Right cardiac atrium (tissue), 5 donors: ENCODE measurements at regions not wholly inside any gene's neighbourhood (a gene's known extent, or its start where the extent isn't known, plus 50 kb on each side); places are given as distances from the start of the nearest gene placed in this dataset.

ENCODE experiments used
- ATAC-seq, 2 donors: fragments of 200-7000 bp; cut with Tn5 transposase; one replicate each; pipeline versions ENCODE4 v1.8.0 to v1.9.1; 2020; ENCODE audit warnings: moderate library complexity in 2 of 2, mild to moderate bottlenecking in 1 of 2
- DNase-seq, 3 donors: peaks; one replicate each; pipeline ENCODE4 v3.0.0-alpha.2; 2020
- H3K27ac ChIP-seq: one replicate; pipeline ENCODE4 v1.5.1; 2013; ENCODE audit warnings: mild to moderate bottlenecking, low read length, control low read depth, moderate library complexity
- H3K27me3 ChIP-seq: one replicate; pipeline ENCODE4 v1.6.1; 2013; ENCODE audit not compliant: control insufficient read depth, insufficient read depth
- H3K4me1 ChIP-seq: one replicate; pipeline ENCODE4 v1.6.1; 2013; ENCODE audit warnings: low read length; ENCODE audit not compliant: control insufficient read depth, insufficient read depth
- H3K4me3 ChIP-seq: one replicate; pipeline ENCODE4 v1.5.1; 2013; ENCODE audit warnings: low read length, control low read depth
- H3K9me3 ChIP-seq: one replicate; pipeline ENCODE4 v1.6.1; 2013; ENCODE audit warnings: low read length; ENCODE audit not compliant: control insufficient read depth
- WGBS: extraction: QIAGEN DNeasy Blood & Tissue Kit; methylation state at CpG from one replicate; pipeline ENCODE4 v1.1.7; 2013; 5-methylcytosine and 5-hydroxymethylcytosine counted together
- intact Hi-C, 4 donors: fragments of 100-400 bp; cut with DNase I; formaldehyde crosslinking; loops; one replicate each; pipeline versions ENCODE4 v1.11.0 to v1.14.0; 2022 to 2023
- donor health status: healthy with polysubstance abuse.
- donor health status: DM: no; HTN: yes; CAD: no.
- donor health status: DM: no; HTN: no; CAD: no.
- donor health status: DM: no; HTN: yes; CAD: no; lungs with severe emphysema.
- donor health status: DM: yes; HTN: yes; CAD: no.

DNA sequence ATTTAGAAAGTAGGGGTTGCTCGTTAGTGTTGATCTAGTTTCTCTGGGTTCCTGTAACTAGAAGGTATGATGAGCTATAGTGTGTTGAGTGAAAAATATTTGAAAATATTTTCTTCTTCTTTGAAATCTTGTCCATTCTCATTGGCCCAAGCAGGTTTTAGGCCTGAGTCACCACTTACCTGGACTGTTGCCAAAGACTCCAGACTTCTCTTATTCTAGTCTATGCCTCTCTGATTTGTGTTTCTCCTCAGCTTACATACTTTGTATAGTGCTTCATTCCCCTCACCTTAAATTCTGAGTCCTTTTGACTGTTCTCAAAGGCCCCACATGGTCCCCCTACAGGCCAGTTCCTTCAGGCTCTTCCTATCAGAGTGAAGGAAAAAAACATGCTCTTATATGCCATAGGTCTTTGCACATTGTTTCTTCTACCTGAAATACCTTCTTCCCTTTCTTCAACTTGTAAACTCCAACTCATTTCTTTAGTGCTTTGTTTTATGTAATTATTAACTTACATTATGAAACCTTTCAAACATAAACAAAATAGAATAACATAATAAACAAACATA is 258.2 kb downstream of the PPP1R2C start:
- no peaks in the 10 kb centered on the region for H3K4me1 ChIP-seq
- no peak for ATAC-seq
- intact Hi-C loops = no loop called here
- WGBS = 76% methylated on average over 1 of the region's 1 CpG
- no peaks in the 10 kb centered on the region for H3K9me3 ChIP-seq
- H3K4me3 ChIP-seq = no peak overlapping the region
- H3K27me3 ChIP-seq = no peaks in the 10 kb centered on the region
- DNase-seq = no peak
- H3K27ac ChIP-seq = no peak overlapping the region

GRCh38 chrX:42515939-42516338 is 262.0 kb downstream of the PPP1R2C start:
- Histone ChIP-seq H3K4me3 (no peak overlapping the region), H3K27me3 (no peaks in the 10 kb centered on the region), H3K4me1 (no peaks in the 10 kb centered on the region), H3K9me3 (no peaks in the 10 kb centered on the region), H3K27ac (no peak overlapping the region)
- intact Hi-C loops = no loop called here
- DNase-seq = no peak
- no peak for ATAC-seq
- WGBS = 75% methylated on average over 1 of the region's 1 CpG

GRCh38 chrX:42505016-42505415 is 272.9 kb downstream of the PPP1R2C start:
- no peak overlapping the region for H3K27ac ChIP-seq
- ATAC-seq (no peak), DNase-seq (no peak)
- WGBS = 66% methylated on average over 7 of the region's 7 CpGs
- H3K27me3 ChIP-seq = no peaks in the 10 kb centered on the region
- intact Hi-C loops = no loop called here
- no peaks in the 10 kb centered on the region for H3K9me3 ChIP-seq
- H3K4me3 ChIP-seq = no peak overlapping the region
- no peaks in the 10 kb centered on the region for H3K4me1 ChIP-seq

GRCh38 chrX:42499620-42500019 is 278.3 kb downstream of the PPP1R2C start:
- WGBS = 89% methylated on average over 2 of the region's 2 CpGs
- Histone ChIP-seq H3K4me1 (no peaks in the 10 kb centered on the region), H3K27me3 (no peaks in the 10 kb centered on the region), H3K27ac (no peak overlapping the region), H3K4me3 (no peak overlapping the region), H3K9me3 (no peaks in the 10 kb centered on the region)
- DNase-seq = no peak
- ATAC-seq = no peak
- intact Hi-C loops = no loop called here

- no peaks in the 10 kb centered on the region for H3K9me3 ChIP-seq
- ATAC-seq = no peak
- H3K27me3 ChIP-seq = no peaks in the 10 kb centered on the region
- H3K4me3 ChIP-seq = no peak overlapping the region
- no peaks in the 10 kb centered on the region for H3K4me1 ChIP-seq
- H3K27ac ChIP-seq = no peak overlapping the region
- intact Hi-C loops = no loop called here
- DNase-seq = no peak
- WGBS = 89% methylated on average over 4 of the region's 4 CpGs
Observed at GRCh38 chrX:42497356-42497755, 280.6 kb downstream of the PPP1R2C start.

DNA sequence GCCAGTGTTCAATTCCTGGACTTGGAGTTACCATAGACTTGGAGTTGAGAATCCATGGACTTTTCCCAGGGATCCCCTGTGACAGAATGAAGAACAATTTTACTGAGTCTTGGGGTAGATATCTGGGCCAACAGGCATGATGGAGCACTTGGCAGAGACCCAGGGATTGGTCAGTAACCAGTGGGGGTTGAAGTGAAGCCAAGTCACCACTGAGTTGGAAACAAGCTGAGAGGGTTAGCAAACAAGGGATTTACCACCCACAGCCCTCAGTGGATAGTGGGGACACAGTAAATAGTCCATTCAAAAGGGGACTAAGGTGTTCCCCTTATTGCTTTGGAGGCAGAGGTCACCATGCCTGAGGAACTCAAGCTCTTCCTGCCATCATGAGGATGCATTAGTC is 281.7 kb downstream of the PPP1R2C start:
- Histone ChIP-seq H3K27ac (no peak overlapping the region), H3K9me3 (no peaks in the 10 kb centered on the region), H3K4me1 (no peaks in the 10 kb centered on the region), H3K4me3 (no peak overlapping the region), H3K27me3 (no peaks in the 10 kb centered on the region)
- DNase-seq (no peak), ATAC-seq (no peak)
- intact Hi-C loops = no loop called here

DNA sequence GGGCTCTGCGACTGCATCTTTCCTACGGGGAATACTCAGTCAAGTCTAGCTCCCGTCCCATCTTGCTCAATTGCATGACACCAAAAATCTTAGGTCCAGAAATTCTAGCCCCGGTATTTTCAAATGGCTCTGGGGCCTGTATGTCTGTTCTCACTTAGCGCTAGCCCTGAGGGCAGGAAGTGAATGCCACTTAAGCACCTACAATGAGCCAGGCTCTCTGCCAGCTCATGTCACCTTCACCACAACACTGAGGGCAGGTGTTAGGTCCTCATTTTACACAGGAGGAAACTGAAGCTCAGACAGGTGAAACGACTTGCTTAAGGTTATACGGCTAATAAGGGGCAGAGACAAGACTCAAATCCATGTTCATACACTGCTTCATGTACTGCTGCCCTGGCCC is 282.8 kb downstream of the PPP1R2C start:
- ATAC-seq (no peak), DNase-seq (no peak)
- Histone ChIP-seq H3K4me3 (no peak overlapping the region), H3K27ac (no peak overlapping the region), H3K27me3 (no peaks in the 10 kb centered on the region), H3K9me3 (no peaks in the 10 kb centered on the region), H3K4me1 (no peaks in the 10 kb centered on the region)
- intact Hi-C loops = no loop called here
- 84% methylated on average over 7 of the region's 7 CpGs for WGBS

- intact Hi-C loops = no loop called here
- no peaks in the 10 kb centered on the region for H3K9me3 ChIP-seq
- DNase-seq (no peak), ATAC-seq (no peak)
- no peak overlapping the region for H3K27ac ChIP-seq
- no peaks in the 10 kb centered on the region for H3K4me1 ChIP-seq
- 85% methylated on average over 2 of the region's 2 CpGs for WGBS
- H3K27me3 ChIP-seq = no peaks in the 10 kb centered on the region
- no peak overlapping the region for H3K4me3 ChIP-seq
Observed at GRCh38 chrX:42491137-42491907, 286.6 kb downstream of the PPP1R2C start.

DNA sequence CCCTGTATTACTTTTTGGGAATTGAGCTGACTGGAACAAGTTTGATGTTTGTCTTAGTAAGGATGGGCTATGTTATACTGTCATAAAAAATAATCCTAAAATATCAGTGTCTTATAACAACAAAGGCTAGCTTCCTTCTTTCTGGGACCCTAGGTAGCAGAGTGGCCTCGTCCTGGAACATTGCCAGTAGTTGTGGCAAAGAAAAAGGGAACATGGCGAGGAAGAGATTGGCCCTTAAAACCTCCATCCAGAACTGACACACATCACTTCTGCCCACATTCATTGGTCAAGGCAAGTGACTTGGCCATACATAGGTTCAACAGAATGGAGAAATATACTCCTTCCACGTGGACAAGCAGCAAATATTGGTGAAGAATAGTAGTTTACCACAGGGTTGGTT is 287.9 kb downstream of the PPP1R2C start:
- intact Hi-C loops = no loop called here
- H3K27me3 ChIP-seq = no peaks in the 10 kb centered on the region
- WGBS = 61% methylated on average over 3 of the region's 3 CpGs
- ATAC-seq (no peak), DNase-seq (no peak)
- no peaks in the 10 kb centered on the region for H3K9me3 ChIP-seq
- no peak overlapping the region for H3K4me3 ChIP-seq
- H3K4me1 ChIP-seq = no peaks in the 10 kb centered on the region
- no peak overlapping the region for H3K27ac ChIP-seq

DNA sequence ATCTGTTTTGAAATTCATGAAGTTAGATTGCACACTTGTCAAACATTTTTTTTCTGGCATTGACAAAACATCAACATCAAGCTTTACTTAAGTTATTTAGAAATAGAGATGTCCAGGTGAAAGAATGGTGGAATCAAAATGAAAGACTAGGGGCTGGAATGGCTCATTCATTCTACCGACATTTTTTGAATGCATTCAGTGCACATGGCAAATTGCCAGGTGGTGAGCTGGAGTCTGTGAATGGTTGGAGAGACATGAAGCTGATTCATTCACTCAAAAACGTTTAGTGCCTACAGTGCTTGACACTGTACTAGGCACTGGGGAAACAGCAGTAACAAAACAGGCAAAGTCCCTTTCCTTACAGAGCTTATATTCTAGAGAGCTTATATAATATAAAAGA is 292.4 kb downstream of the PPP1R2C start:
- Histone ChIP-seq H3K4me1 (no peaks in the 10 kb centered on the region), H3K9me3 (no peaks in the 10 kb centered on the region), H3K27ac (no peak overlapping the region), H3K4me3 (no peak overlapping the region), H3K27me3 (no peaks in the 10 kb centered on the region)
- intact Hi-C loops = no loop called here
- no peak for ATAC-seq
- no peak for DNase-seq
- WGBS = 36% methylated on average over 2 of the region's 2 CpGs

DNA sequence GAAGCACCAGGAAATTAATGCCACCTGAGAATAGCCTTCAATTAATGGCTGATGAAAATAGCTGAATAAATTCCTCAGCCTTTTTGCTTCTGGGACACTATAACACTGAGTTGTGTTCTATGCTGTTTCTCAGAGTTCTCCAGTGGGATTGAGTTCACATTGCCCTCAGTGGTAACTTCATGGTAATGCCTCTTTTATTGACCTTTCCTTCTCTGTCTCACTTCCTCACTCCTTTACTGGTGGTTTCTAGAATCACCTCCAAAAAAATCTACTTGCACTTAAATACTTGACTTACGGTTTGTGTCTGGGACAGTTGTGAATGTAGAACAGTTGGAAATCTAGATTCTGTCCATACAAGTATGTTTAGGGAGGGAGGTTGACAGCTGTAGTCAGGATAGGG is 293.7 kb downstream of the PPP1R2C start:
- no peaks in the 10 kb centered on the region for H3K4me1 ChIP-seq
- ATAC-seq (no peak), DNase-seq (no peak)
- 96% methylated on average over 1 of the region's 1 CpG for WGBS
- intact Hi-C loops = no loop called here
- no peaks in the 10 kb centered on the region for H3K9me3 ChIP-seq
- H3K27ac ChIP-seq = no peak overlapping the region
- H3K4me3 ChIP-seq = no peak overlapping the region
- no peaks in the 10 kb centered on the region for H3K27me3 ChIP-seq

DNA sequence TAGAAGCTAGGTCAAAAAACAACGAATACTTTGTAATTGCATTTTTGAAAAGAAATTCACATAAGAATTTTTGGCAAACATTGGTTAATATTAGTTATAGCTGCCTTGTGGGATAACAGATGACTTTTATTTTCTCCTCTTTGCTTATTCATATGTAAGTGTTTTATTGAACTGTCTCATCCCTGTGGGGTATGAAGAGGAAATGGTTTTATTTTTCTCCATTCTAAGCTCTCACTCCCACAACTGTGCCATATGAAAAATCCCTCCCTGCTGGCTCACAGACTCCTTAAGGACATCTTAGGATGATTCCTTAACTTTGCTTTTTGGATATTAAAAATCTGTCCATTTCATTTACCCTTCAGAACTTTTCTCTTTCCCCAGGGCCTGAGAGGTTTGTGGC is 300.6 kb downstream of the PPP1R2C start:
- intact Hi-C loops = no loop called here
- H3K4me1 ChIP-seq = no peaks in the 10 kb centered on the region
- H3K4me3 ChIP-seq = no peak overlapping the region
- WGBS = 67% methylated on average over 1 of the region's 1 CpG
- no peak for DNase-seq
- ATAC-seq = no peak
- H3K9me3 ChIP-seq = no peaks in the 10 kb centered on the region
- no peak overlapping the region for H3K27ac ChIP-seq
- no peaks in the 10 kb centered on the region for H3K27me3 ChIP-seq
